IMR-90 (cell line): ENCODE measurements at regions not wholly inside any gene's neighbourhood (a gene's known extent, or its start where the extent isn't known, plus 50 kb on each side); places are given as distances from the start of the nearest gene placed in this dataset.

Experiments
- ATAC-seq: fragments of 200-7000 bp; cut with Tn5 transposase; 2 replicates; pipeline ENCODE4 v1.9.1; 2020; ENCODE audit warnings: low read depth, mild to moderate bottlenecking, moderate library complexity
- BruUV-seq: library from RNA; stranded (reverse); fragments of 400-500 nt; replicated peaks from 2 replicates; lab custom pipeline; 2021; lab: Mats Ljungman, UMichigan
- CTCF ChIA-PET: fragments of 300-600 bp; formaldehyde crosslinking; extraction: SDS; loops from one replicate; lab custom pipeline; 2021; ENCODE audit warnings: antibody characterized with exemption; lab: Yijun Ruan, JAX
- POLR2A ChIA-PET: fragments of 300-600 bp; sonication (Branson Sonifier 250); formaldehyde crosslinking; loops from one replicate; lab custom pipeline; 2022; ENCODE audit warnings: antibody characterized with exemption; ENCODE audit not compliant: unreplicated experiment; lab: Charles Lee
- DNase-seq: peaks from one replicate; pipeline ENCODE4 v3.0.0; 2013
- H2AFZ ChIP-seq: replicated peaks from 2 replicates; pipeline ENCODE3; 2013; ENCODE audit warnings: low read length, mild to moderate bottlenecking; ENCODE audit not compliant: poor library complexity
- H2AK5ac ChIP-seq: 2 replicates; pipeline ENCODE4 v1.6.1; 2013; ENCODE audit warnings: low read depth, low read length, inconsistent platforms
- H2AK9ac ChIP-seq: replicated peaks from 2 replicates; pipeline ENCODE3; 2013; ENCODE audit warnings: mild to moderate bottlenecking, low read depth, low read length, moderate library complexity; ENCODE audit not compliant: poor library complexity
- H2BK120ac ChIP-seq: 2 replicates; pipeline ENCODE4 v1.6.1; 2013; ENCODE audit warnings: low read depth, low read length, inconsistent platforms
- H2BK15ac ChIP-seq: 3 replicates; pipeline ENCODE4 v1.6.1; 2013; ENCODE audit warnings: low read depth, low read length, inconsistent platforms
- H2BK20ac ChIP-seq: 2 replicates; pipeline ENCODE4 v1.6.1; 2013; ENCODE audit warnings: low read depth, mild to moderate bottlenecking, inconsistent platforms, low read length, moderate library complexity
- H2BK5ac ChIP-seq: 2 replicates; pipeline ENCODE4 v1.6.1; 2013; ENCODE audit warnings: mild to moderate bottlenecking, low read depth, low read length, inconsistent platforms; ENCODE audit not compliant: poor library complexity, severe bottlenecking
- H3K14ac ChIP-seq: replicated peaks from 2 replicates; pipeline ENCODE4 v1.6.1; 2013; ENCODE audit warnings: low read depth, low read length, inconsistent platforms
- H3K18ac ChIP-seq: 2 replicates; pipeline ENCODE4 v1.6.1; 2013; ENCODE audit warnings: low read depth, low read length, control low read depth
- H3K23ac ChIP-seq: 2 replicates; pipeline ENCODE4 v1.6.1; 2013; ENCODE audit warnings: low read depth, low read length, inconsistent platforms
- H3K27ac ChIP-seq: 2 replicates; pipeline ENCODE4 v1.5.1; 2013; ENCODE audit warnings: mild to moderate bottlenecking, control low read depth, low read length; ENCODE audit not compliant: insufficient read depth
- H3K27me3 ChIP-seq: 2 replicates; pipeline ENCODE4 v1.6.1; 2013; ENCODE audit warnings: low read length; ENCODE audit not compliant: control insufficient read depth, insufficient read depth
- H3K36me3 ChIP-seq: 2 replicates; pipeline ENCODE4 v1.6.1; 2013; ENCODE audit warnings: low read length, mixed read lengths; ENCODE audit not compliant: control insufficient read depth, insufficient read depth
- H3K4ac ChIP-seq: 2 replicates; pipeline ENCODE4 v1.6.1; 2013; ENCODE audit warnings: low read depth, low read length, inconsistent platforms
- H3K4me1 ChIP-seq: 2 replicates; pipeline ENCODE4 v1.6.1; 2013; ENCODE audit warnings: low read length, mixed read lengths; ENCODE audit not compliant: control insufficient read depth, insufficient read depth
- H3K4me2 ChIP-seq: 2 replicates; pipeline ENCODE4 v1.6.1; 2013; ENCODE audit warnings: low read depth, mild to moderate bottlenecking, control low read depth, low read length, moderate library complexity
- H3K4me3 ChIP-seq: 2 replicates; pipeline ENCODE4 v1.5.1; 2013; ENCODE audit warnings: low read depth, mild to moderate bottlenecking, control low read depth, low read length, moderate library complexity; ENCODE audit not compliant: insufficient read depth
- H3K56ac ChIP-seq: 2 replicates; pipeline ENCODE4 v1.6.1; 2013; ENCODE audit warnings: low read length, inconsistent platforms; ENCODE audit not compliant: insufficient read depth; ENCODE audit errors: extremely low read depth
- H3K79me1 ChIP-seq, 2 experiments: 2 replicates each; pipeline ENCODE4 v1.6.1; 2013; ENCODE audit warnings: low read length in 2 of 2, inconsistent platforms in 1 of 2, low read depth in 1 of 2
- H3K9ac ChIP-seq: 2 replicates; pipeline ENCODE4 v1.6.1; 2013; ENCODE audit warnings: low read depth, low read length, control low read depth
- H3K9me1 ChIP-seq: 2 replicates; pipeline ENCODE4 v1.6.1; 2013; ENCODE audit warnings: low read length, inconsistent platforms; ENCODE audit not compliant: insufficient read depth
- H3K9me3 ChIP-seq: 2 replicates; pipeline ENCODE4 v1.6.1; 2013; ENCODE audit warnings: low read length; ENCODE audit not compliant: control insufficient read depth, insufficient read depth
- H4K20me1 ChIP-seq: 2 replicates; pipeline ENCODE4 v1.6.1; 2013; ENCODE audit warnings: low read length, inconsistent platforms; ENCODE audit not compliant: insufficient read depth
- H4K5ac ChIP-seq: 2 replicates; pipeline ENCODE4 v1.6.1; 2013; ENCODE audit warnings: mild to moderate bottlenecking, low read depth, low read length, control low read depth
- H4K8ac ChIP-seq, 2 experiments: 2 replicates each; pipeline ENCODE4 v1.6.1; 2013; ENCODE audit warnings: low read depth in 2 of 2, low read length in 2 of 2, control low read depth in 1 of 2, inconsistent platforms in 1 of 2
- H4K91ac ChIP-seq: 2 replicates; pipeline ENCODE4 v1.6.1; 2013; ENCODE audit warnings: low read depth, low read length, inconsistent platforms; ENCODE audit not compliant: insufficient read depth
- BHLHE40 ChIP-seq: fragments of 150-350 bp; IDR thresholded peaks from 2 replicates; pipeline ENCODE4 v1.6.1; 2016; ENCODE audit warnings: mild to moderate bottlenecking, low read depth, low read length
- CEBPB ChIP-seq: IDR thresholded peaks from 2 replicates; pipeline ENCODE4 v1.6.1; 2012; ENCODE audit warnings: low read depth, low read length, improper control_type of control experiment
- CHD1 ChIP-seq: IDR thresholded peaks from 2 replicates; pipeline ENCODE4 v1.6.1; 2012; ENCODE audit warnings: low read depth, low read length, improper control_type of control experiment
- FOS ChIP-seq: fragments of 150-350 bp; IDR thresholded peaks from 2 replicates; pipeline ENCODE4 v1.6.1; 2016; ENCODE audit warnings: low read depth, low read length
- MAFK ChIP-seq: IDR thresholded peaks from 2 replicates; pipeline ENCODE4 v1.6.1; 2012; ENCODE audit warnings: low read depth, low read length, improper control_type of control experiment
- MAZ ChIP-seq: IDR thresholded peaks from 2 replicates; pipeline ENCODE4 v1.6.1; 2012; ENCODE audit warnings: low read depth, mild to moderate bottlenecking, low read length, improper control_type of control experiment, moderate library complexity, borderline replicate concordance
- MXI1 ChIP-seq: IDR thresholded peaks from 2 replicates; pipeline ENCODE4 v1.6.1; 2012; ENCODE audit warnings: low read depth, mild to moderate bottlenecking, low read length, moderate library complexity, borderline replicate concordance
- NFE2L2 ChIP-seq: fragments of 150-350 bp; IDR thresholded peaks from 2 replicates; pipeline ENCODE4 v1.6.1; 2016; ENCODE audit warnings: low read depth, mild to moderate bottlenecking, low read length
- POLR2A ChIP-seq: IDR thresholded peaks from 2 replicates; pipeline ENCODE4 v1.6.1; 2012; ENCODE audit warnings: mild to moderate bottlenecking, low read depth, low read length
- RAD21 ChIP-seq: IDR thresholded peaks from 2 replicates; pipeline ENCODE4 v1.6.1; 2012; ENCODE audit warnings: low read length, improper control_type of control experiment
- RCOR1 ChIP-seq: IDR thresholded peaks from 2 replicates; pipeline ENCODE4 v1.6.1; 2012; ENCODE audit warnings: mild to moderate bottlenecking, low read length, improper control_type of control experiment; ENCODE audit not compliant: insufficient replicate concordance
- RFX5 ChIP-seq: IDR thresholded peaks from 2 replicates; pipeline ENCODE4 v1.8.0; 2012; ENCODE audit warnings: low read depth, mild to moderate bottlenecking, low read length, moderate library complexity
- SMC3 ChIP-seq: fragments of 150-350 bp; IDR thresholded peaks from 2 replicates; pipeline ENCODE4 v1.6.1; 2016; ENCODE audit warnings: low read depth, mild to moderate bottlenecking, antibody characterized with exemption, low read length, moderate library complexity
- WGBS, 2 experiments: methylation state at CpG; one replicate each; pipeline versions ENCODE4 v1.1.5 to v1.1.7; 2013; ENCODE audit warnings: missing lambda C conversion rate in 2 of 2; ENCODE audit not compliant: insufficient read length in 1 of 2; ENCODE audit errors: extremely low coverage in 2 of 2; 5-methylcytosine and 5-hydroxymethylcytosine counted together
- dilution Hi-C: fragments of 300-500 bp; cut with HindIII; formaldehyde crosslinking; loops from one replicate; pipeline ENCODE4 v1.14.3; 2018; ENCODE audit warnings: low sequenced_read_pairs; ENCODE audit not compliant: unreplicated experiment
- in situ Hi-C: fragments of 300-500 bp; cut with MboI; formaldehyde crosslinking; loops from 3 replicates; pipeline ENCODE4 v1.14.3; 2019; ENCODE audit warnings: low sequenced_read_pairs, inconsistent platforms, mixed read lengths
- intact Hi-C: fragments of 100-400 bp; cut with micrococcal nuclease; formaldehyde crosslinking; loops from 2 replicates; pipeline ENCODE4 v1.10.0; 2022
- TF ChIP-seq, protein P1 (sequence below): fragments of 150-350 bp; IDR thresholded peaks from 2 replicates; pipeline ENCODE4 v1.6.1; 2016; ENCODE audit warnings: low read depth, mild to moderate bottlenecking, low read length, moderate library complexity, borderline replicate concordance
- TF ChIP-seq, protein P2 (sequence below): fragments of 150-350 bp; IDR thresholded peaks from 2 replicates; pipeline ENCODE4 v1.6.1; 2017; ENCODE audit warnings: mild to moderate bottlenecking, antibody characterized with exemption, low read length, low read depth
- TF ChIP-seq, protein P3 (sequence below): conservative IDR thresholded peaks from 2 replicates; pipeline ENCODE4 v1.5.1; 2012; ENCODE audit warnings: mild to moderate bottlenecking, low read depth, low read length, improper control_type of control experiment

DNA sequence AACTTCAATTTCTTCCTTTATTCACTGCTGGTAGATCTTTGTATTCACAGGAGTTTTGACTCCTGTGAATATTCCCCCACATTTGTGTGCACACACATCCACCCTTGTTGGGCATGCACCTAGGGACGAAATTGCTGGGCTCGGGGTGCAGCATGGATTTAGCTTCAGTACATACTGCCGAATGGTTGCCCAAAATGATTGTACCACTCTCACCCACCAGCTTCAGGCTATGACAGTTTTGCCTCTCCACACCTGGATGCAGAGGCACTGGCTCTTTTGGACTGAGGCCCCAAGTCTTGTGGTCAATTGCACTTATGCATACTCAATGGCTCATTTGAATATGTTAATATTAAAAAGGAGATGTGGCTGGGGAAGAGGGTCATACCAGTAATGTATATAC, 65.1 kb upstream of the ODC1 start:
- no peak overlapping the region for H3K4me3 ChIP-seq
- no peak overlapping the region for H3K56ac ChIP-seq
- no peak overlapping the region for H3K9ac ChIP-seq
- H4K20me1 ChIP-seq = no peaks in the 10 kb centered on the region
- 50% methylated on average over 2 of the region's 3 CpGs; no CpG with 5 or more reads in 1 of the 2 experiments for WGBS, 2 experiments
- H2BK15ac ChIP-seq = no peak overlapping the region
- H2BK20ac ChIP-seq = no peak overlapping the region
- in situ Hi-C loops (no loop called here), dilution Hi-C loops (no loop called here), intact Hi-C loops (no loop called here)
- H4K5ac ChIP-seq = no peak overlapping the region
- H3K18ac ChIP-seq = no peak overlapping the region
- DNase-seq = no peak
- ATAC-seq = no peak
- H3K4me1 ChIP-seq = no peaks in the 10 kb centered on the region; the same call in 1 of the 2 replicates
- H4K91ac ChIP-seq = no peak overlapping the region
- H2AK5ac ChIP-seq = no peak overlapping the region
- no peak overlapping the region for H3K4ac ChIP-seq
- no peak overlapping the region for H3K27ac ChIP-seq
- H3K23ac ChIP-seq = no peak overlapping the region
- H3K4me2 ChIP-seq = no peak overlapping the region
- ChIA-PET CTCF (no interaction called here), POLR2A (no interaction called here)
- H2AFZ ChIP-seq = no peak overlapping the region
- peaks cover 17% of the 10 kb centered on the region for H3K9me3 ChIP-seq
- H2BK120ac ChIP-seq = no peak overlapping the region
- H3K36me3 ChIP-seq = no peaks in the 10 kb centered on the region
- H3K79me1 ChIP-seq = no peaks in the 10 kb centered on the region
- H3K9me1 ChIP-seq = peaks cover 3% of the 10 kb centered on the region; the same call in 1 of the 2 replicates
- BruUV-seq = no TSS peak
- no peak overlapping the region for H2BK5ac ChIP-seq
- H3K14ac ChIP-seq = no peak overlapping the region
- TF ChIP-seq MXI1 (no peak), MAZ (no peak), SMC3 (no peak), POLR2A (no peak), CEBPB (no peak), FOS (no peak), MAFK (no peak), RFX5 (no peak), NFE2L2 (no peak), RAD21 (no peak), CHD1 (no peak), BHLHE40 (no peak), RCOR1 (no peak)
- TF ChIP-seq, protein P1, sequence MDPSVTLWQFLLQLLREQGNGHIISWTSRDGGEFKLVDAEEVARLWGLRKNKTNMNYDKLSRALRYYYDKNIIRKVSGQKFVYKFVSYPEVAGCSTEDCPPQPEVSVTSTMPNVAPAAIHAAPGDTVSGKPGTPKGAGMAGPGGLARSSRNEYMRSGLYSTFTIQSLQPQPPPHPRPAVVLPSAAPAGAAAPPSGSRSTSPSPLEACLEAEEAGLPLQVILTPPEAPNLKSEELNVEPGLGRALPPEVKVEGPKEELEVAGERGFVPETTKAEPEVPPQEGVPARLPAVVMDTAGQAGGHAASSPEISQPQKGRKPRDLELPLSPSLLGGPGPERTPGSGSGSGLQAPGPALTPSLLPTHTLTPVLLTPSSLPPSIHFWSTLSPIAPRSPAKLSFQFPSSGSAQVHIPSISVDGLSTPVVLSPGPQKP = no peak
- TF ChIP-seq, protein P2, sequence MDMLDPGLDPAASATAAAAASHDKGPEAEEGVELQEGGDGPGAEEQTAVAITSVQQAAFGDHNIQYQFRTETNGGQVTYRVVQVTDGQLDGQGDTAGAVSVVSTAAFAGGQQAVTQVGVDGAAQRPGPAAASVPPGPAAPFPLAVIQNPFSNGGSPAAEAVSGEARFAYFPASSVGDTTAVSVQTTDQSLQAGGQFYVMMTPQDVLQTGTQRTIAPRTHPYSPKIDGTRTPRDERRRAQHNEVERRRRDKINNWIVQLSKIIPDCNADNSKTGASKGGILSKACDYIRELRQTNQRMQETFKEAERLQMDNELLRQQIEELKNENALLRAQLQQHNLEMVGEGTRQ = no peak
- TF ChIP-seq, protein P3, sequence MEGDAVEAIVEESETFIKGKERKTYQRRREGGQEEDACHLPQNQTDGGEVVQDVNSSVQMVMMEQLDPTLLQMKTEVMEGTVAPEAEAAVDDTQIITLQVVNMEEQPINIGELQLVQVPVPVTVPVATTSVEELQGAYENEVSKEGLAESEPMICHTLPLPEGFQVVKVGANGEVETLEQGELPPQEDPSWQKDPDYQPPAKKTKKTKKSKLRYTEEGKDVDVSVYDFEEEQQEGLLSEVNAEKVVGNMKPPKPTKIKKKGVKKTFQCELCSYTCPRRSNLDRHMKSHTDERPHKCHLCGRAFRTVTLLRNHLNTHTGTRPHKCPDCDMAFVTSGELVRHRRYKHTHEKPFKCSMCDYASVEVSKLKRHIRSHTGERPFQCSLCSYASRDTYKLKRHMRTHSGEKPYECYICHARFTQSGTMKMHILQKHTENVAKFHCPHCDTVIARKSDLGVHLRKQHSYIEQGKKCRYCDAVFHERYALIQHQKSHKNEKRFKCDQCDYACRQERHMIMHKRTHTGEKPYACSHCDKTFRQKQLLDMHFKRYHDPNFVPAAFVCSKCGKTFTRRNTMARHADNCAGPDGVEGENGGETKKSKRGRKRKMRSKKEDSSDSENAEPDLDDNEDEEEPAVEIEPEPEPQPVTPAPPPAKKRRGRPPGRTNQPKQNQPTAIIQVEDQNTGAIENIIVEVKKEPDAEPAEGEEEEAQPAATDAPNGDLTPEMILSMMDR = no peak
- peaks cover 11% of the 10 kb centered on the region for H3K27me3 ChIP-seq
- no peak overlapping the region for H4K8ac ChIP-seq
- H2AK9ac ChIP-seq = no peak overlapping the region
